ENCODE measurements at regions not wholly inside any gene's neighbourhood (a gene's known extent, or its start where the extent isn't known, plus 50 kb on each side); places are given as distances from the start of the nearest gene placed in this dataset.

DNA sequence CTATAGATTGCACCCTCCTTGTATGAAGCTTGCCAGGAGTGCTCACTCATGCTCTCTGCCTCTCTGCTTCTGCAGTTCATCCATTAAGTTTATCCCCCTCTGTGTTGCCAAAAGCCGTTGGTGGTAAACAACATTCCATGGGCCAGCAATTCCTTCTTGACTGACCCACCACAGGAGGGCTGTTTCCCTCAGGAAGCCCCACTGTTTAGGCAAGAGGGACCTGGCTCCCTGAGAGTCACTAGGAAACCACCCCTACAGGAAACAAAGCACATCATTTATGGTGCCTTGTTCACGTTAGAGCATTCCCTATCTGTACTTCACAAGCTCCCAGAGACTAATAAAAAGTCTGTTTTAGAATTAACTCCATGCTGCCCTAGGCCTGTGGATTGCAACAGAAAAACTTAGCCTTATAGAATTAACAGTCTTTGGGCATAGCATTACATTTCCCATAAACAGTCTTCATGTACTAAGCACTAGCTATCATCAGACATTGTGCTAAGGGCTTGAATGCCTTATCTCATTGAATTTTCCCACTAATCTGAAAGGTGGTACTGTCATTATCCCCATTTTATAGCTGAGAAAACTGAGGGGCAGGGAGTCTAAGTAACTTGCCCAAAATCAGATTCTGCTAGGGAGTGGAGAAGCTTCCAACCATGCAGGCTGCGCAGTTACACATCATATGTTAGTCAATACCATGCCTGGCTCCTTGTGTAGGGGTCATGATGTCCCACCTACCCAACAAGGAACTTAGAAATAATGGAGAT, 149.9 kb downstream of the SHQ1 start:
- no peak for DNase-seq

DNA sequence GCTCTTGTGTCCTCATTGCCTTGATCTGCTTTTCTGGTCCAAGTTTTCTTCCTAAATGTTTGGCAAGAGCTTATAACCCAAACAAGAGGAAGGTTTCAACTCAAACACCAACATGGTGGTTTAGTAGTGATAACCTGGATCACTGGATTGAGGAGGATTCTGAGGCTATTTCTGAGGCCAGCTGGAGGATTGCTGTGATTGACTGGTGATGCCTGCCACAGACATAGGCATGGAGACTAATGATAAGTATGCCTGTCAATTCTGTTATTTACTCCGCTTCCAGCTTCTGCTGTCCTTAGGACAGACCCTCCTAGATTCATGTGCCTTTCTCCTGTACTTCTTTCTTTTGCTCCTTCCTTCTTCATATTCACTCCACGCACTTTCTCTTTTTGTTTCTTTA, 150.5 kb downstream of the SHQ1 start:
- DNase-seq = no peak

GRCh38 chr3:72696815-72697214, 151.4 kb downstream of the SHQ1 start:
- DNase-seq = no peak

- no peak for DNase-seq
Measured at GRCh38 chr3:72694398-72694797, 153.8 kb downstream of the SHQ1 start.

GRCh38 chr3:72692990-72693389, 155.3 kb downstream of the SHQ1 start:
- DNase-seq = no peak

DNA sequence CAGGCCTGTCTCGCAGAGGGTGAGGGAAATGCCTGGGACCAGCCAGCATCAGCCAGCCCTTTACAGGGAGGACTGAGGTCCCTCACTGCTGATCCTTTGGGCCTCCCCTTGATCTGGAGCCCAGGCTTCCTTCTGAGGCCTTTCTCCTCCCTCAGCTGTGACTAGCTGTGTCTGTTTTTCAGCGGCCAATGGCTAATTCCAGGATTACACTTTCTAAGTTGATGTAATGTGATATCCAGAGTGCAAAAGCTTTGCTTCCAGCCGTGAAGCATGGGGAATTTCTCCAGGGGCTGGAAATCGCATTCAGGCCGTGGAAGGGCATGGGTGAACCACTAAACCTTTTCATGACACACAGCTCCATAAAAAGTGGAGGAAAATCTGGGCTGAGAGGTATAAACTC, 157.6 kb downstream of the SHQ1 start:
- no peak for DNase-seq

- DNase-seq = no peak
Measured at GRCh38 chr3:72682936-72683452, 165.3 kb downstream of the SHQ1 start.

DNA sequence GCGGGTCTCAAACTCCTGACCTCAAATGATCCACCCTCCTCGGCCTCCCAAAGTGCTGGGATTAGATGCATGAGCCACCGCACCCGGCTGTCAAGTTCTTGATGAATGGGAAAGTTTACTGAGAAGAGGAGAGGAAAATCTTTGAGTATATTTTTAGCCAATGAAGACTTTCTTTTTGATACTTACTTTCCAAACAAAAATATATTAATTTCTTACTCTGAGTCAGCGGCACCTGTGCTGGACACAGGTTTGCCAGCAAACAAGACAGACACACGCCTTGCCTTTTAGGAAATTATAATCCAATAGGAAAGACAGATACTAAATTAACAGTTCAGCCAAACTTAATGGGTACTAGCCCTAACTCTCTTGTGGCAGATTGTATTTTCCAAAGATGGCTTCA, 166.6 kb downstream of the SHQ1 start:
- no peak for DNase-seq

- no peak for DNase-seq
Measured at GRCh38 chr3:72680766-72681165, 167.5 kb downstream of the SHQ1 start.

DNA sequence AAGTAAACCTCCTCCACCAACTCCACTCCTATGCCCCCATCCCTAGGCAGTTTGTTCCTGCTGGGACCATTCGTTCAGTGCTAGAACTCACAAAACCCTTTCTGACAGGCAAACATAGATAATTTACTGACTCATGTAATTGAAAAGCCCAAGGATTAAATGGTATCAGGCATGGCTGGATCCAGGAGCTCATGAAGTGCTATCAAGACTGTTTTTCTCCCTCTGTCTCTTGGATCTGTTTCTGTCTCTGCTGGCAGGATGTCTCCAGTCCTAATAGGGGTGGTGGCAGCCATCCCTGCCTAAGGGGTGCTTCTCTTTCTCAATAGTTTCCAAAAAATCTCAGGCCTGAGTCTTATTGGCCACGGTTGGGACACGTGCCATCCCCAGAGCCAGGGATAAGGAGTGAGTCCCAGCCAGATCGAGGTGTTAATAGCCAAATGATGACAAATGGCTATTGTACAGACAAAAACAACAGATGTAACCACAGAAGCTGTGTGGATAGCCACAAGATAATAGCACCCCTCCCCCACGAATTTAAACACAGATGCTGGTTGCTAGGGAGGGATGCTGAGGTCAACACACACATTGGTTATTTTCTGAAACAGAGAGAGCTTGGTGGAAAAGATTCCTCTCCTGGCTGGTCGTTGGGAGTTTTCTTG, 168.6 kb downstream of the SHQ1 start:
- DNase-seq = no peak

DNA sequence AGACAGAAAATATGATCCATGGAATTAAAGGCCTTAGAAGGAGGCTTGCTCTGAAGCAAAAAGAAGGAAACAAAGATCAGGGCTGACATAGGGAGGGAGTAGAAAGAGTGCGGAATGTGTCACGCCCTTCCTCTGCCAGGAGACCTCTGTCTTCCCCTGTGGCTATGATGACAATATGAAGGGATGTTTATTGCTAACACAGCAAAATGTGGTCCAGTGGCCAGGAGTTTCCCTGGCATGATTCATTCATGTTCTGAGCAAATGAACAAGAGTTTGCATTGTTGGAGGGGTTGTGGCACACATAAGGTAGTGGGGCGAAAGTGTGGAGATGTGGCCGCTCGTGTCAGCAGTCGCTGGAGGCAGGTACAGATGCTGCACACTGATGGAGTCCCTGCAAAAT, 169.4 kb downstream of the SHQ1 start:
- no peak for DNase-seq

DNA sequence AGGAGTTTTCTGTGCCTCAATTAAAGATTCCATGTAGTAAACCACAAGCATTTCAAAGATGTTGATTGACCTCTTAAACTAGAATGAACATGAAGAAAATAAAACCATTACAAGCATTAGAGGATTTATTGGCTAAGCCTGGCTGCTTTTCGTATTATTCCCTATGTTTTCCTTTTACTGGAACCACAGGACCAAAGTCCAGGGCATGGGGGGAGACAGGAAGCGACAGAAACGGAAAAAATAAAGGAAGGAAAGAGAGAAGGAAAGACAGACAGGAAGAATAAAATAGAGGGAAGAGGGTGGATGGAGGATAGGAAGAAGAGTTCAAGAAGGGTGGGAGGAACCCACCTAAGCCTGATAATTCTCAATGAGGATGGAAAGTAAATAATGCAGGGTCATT, 169.9 kb downstream of the SHQ1 start:
- no peak for DNase-seq

- no peak for DNase-seq
Measured at GRCh38 chr3:72675243-72675642, 173.0 kb downstream of the SHQ1 start.

GRCh38 chr3:72673011-72673771, 175.1 kb downstream of the SHQ1 start:
- DNase-seq = no peak

DNA sequence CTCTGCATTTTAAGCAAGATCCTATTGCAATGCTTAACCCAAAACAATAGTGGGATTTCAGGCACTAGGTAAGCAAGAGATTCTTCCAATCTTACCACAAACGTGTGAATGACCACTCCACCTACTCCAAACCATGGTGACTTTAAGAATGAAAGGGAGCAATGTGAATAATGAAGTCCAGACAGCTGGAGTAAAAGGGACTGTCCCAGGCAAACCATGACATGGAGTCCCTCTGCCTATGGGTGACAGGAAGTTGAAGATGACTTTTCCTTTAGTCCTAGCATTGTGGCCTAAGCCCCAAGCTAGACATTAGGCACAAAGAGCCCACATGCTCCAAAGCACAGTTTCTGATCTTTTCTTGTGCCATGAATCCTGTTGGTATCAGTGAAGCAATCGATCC, 179.0 kb downstream of the SHQ1 start:
- no peak for DNase-seq

DNA sequence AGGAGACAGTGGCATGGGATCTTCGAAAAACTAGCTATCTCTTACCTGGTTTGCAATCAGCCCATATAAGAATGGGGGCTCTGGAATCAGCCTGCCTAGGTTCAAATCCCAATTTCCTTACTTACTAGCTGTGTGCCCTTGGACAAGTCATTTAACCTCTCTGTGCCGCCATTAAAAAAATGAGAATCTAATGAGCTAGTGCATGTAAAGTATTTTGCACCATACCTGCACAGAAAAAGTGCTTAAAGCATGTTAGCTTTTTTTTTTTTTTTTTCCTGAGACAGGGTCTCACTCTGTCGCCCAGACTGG, 181.8 kb downstream of the SHQ1 start:
- no peak for DNase-seq

DNA sequence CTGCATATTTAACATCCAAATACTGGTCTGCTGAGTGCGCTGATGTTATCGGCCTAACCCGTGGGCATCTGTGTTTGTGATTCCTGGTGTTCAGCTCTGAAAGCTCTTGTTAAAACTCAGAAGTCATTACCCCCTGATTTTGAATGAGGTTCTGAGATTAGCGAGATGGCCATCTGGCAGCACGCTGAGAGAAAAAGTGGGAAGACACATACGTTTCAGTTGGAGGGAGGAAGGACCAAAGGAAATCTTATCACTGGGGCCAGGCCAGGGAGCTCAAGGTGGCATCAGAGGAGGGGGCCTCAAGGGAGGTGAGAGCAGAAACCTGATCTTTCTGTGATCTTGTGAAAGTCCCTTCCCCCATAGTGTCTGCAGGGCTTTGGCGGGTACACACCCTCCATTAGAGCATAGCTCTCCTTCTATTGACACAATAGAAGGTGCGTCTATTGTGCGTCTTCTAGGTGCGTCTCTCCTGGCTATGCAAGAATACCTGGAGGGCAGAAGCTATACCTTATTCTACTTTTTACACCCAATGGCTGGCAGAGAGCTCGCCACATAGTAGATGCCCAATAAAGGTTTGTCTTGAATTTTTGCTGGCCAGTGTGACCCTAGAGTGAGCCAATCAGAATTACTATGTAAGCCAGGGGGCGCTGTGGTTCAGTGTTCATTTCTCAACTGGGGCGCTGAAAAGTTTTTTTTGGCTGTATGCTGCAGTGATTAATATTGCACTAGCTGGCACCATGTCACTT, 182.4 kb downstream of the SHQ1 start:
- DNase-seq = peak; percentile 7 to 37 (median 18)

DNA sequence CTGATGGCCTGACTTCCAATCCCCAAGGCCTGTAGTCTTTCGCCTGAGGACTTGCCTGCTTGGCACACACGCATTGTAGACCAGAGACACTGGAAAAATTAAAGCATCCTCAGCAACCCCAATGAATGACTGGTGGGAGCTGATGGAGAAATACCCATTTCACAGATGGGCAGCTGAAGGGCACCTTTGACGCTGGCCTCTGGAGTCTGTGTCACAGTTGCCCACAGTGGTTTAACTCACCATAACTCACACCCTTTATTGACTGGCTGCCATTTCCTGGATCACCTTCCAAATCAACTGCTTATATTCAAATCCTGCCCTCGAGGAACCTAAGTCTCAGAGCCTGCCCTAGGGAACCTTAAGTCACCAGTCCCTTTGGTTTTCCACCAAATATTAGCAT, 183.1 kb downstream of the SHQ1 start:
- no peak for DNase-seq

DNA sequence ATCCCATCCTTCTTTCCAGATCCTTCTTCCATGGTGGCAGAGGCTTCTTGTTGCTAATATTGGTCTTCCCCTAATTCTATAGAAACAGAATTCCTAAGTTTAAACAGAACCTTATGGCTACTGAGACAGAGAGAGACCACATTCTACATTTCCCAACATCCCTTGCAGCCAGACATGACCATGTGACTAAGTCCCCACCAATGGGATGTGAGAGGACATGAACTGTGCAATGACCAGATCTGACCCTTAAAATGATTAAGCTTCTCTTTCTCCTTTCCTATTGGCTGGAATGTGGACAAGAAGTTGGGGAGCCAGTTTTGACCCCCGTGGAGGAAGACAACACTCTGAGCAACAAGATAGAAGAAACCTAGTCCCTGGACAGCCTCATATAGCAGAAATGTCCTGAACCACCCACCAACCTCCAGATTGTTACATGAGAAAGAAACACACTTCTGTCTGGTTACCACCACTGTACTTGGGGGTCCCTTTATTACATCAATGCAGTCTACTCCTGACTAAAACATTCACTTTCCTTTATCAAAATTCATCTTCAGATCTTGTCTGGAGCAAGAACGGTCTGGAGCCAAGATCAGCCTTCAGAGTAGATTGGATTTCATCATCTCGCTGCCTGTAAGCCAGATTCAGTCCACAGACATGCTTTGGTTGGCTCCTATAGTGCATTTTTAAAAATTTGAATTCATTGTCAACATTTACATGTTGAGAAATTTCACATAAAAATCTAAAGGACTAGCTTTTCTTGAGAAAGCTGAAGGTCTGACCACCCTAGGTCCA, 183.9 kb downstream of the SHQ1 start:
- DNase-seq = no peak

- DNase-seq = no peak
Measured at GRCh38 chr3:72663429-72663828, 184.8 kb downstream of the SHQ1 start.

DNA sequence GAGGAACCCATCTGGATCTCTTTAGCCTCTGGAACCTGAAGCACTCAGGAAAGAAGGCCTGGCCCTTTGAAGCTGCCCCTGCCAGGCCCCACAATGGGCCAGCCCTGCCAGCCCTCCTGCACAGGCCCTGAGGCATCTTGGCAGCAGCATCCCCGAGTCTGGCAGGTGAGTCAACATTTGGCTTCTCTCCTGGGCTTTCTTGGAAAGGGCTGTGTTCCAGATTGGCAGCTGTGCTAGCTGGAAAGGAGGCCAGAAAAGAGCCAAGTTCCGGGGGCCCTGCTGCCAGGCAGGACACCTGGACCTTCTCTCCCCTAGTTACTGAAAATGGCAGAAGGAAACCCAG, 187.2 kb downstream of the SHQ1 start:
- no peak for DNase-seq

- no peak for DNase-seq
Measured at GRCh38 chr3:72660270-72661114, 187.8 kb downstream of the SHQ1 start.

Data from activated CD4-positive, CD25-positive, alpha-beta regulatory T cell (primary cell).